ENCODE measurements at regions not wholly inside any gene's neighbourhood (a gene's known extent, or its start where the extent isn't known, plus 50 kb on each side); places are given as distances from the start of the nearest gene placed in this dataset.

DNA sequence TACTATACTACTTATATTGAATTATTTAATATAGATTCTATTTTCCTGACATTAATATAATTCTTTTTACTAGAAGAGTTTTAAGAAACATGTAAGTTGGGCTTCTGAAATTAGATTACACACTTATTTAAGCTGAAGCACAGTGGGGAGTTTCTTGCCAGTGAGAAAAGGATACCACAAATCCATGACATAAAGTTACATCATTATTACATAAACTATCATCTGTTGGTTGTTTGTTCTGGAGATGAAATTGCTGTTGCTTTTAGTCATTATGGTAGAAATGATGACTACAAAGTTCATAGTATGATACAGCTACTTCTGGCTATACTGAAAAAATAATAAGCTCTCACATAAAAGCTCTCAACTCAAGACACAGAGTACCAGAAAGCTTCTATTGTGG lies 880.4 kb downstream of the PCDH18 start:
- TF ChIP-seq, protein P1, sequence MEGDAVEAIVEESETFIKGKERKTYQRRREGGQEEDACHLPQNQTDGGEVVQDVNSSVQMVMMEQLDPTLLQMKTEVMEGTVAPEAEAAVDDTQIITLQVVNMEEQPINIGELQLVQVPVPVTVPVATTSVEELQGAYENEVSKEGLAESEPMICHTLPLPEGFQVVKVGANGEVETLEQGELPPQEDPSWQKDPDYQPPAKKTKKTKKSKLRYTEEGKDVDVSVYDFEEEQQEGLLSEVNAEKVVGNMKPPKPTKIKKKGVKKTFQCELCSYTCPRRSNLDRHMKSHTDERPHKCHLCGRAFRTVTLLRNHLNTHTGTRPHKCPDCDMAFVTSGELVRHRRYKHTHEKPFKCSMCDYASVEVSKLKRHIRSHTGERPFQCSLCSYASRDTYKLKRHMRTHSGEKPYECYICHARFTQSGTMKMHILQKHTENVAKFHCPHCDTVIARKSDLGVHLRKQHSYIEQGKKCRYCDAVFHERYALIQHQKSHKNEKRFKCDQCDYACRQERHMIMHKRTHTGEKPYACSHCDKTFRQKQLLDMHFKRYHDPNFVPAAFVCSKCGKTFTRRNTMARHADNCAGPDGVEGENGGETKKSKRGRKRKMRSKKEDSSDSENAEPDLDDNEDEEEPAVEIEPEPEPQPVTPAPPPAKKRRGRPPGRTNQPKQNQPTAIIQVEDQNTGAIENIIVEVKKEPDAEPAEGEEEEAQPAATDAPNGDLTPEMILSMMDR (IDR thresholded peaks at IDR 0.05), result no peak
- TF ChIP-seq EZH2 (IDR thresholded peaks at IDR 0.05; ENCODE audit: borderline replicate concordance, insufficient read depth, low read depth, low read length, poor library complexity, severe bottlenecking), result no peak
